Neural crest cell (in vitro differentiated cells): ENCODE measurements at regions not wholly inside any gene's neighbourhood (a gene's known extent, or its start where the extent isn't known, plus 50 kb on each side); places are given as distances from the start of the nearest gene placed in this dataset.
"Not testable (repeated sequence)": the region's sequence is repeated elsewhere in the genome, so short reads cannot be mapped to it uniquely, and the experiment has no call there.

Source experiments
- DNase-seq: peaks from one replicate; pipeline ENCODE4 v3.0.0; 2021; ENCODE audit warnings: low read depth, mixed read lengths, low spot score
- H3K27ac Mint-ChIP-seq: one replicate; pipeline ENCODE4 v1.8.0; 2021; ENCODE audit warnings: mild to moderate bottlenecking, mixed read lengths; ENCODE audit not compliant: unreplicated experiment
- H3K27me3 Mint-ChIP-seq: 2 replicates; pipeline ENCODE4 v1.8.0; 2021; ENCODE audit warnings: low read depth, mild to moderate bottlenecking, mixed read lengths
- H3K36me3 Mint-ChIP-seq: 2 replicates; pipeline ENCODE4 v1.8.0; 2021; ENCODE audit warnings: low read depth, mild to moderate bottlenecking, mixed read lengths
- H3K4me1 Mint-ChIP-seq: 2 replicates; pipeline ENCODE4 v1.8.0; 2021; ENCODE audit warnings: mixed read lengths
- H3K4me3 Mint-ChIP-seq: one replicate; pipeline ENCODE4 v1.8.0; 2021; ENCODE audit warnings: mild to moderate bottlenecking, mixed read lengths
- H3K9me3 Mint-ChIP-seq: 2 replicates; pipeline ENCODE4 v1.8.0; 2021; ENCODE audit warnings: mixed read lengths
- TF ChIP-seq, protein P1 (sequence below): fragments of 200-600 bp; sonication (generic); conservative IDR thresholded peaks from 2 replicates; pipeline ENCODE4 v1.5.0; 2021; ENCODE audit warnings: antibody characterized with exemption, mild to moderate bottlenecking

DNA sequence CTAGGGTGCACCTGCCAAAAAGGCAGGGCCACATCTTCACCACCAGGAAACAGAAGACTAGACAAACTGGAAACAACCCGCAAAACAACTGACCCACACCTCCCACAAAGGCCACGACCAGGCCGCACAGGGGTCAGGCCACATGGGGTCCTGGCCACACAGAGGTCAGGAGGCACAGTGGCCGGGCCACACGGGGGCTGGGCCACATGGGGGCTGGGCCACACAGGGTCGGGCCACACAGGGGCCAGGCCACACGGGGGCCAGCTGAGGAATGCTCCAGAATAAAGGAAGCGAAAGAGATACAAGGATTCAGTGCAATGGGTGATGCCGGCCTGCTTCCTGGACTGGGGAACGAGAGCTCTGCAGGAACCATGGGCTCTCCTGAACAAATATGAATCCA is 91.6 kb downstream of the OLFM1 start:
- Mint-ChIP-seq H3K9me3 (no peaks in the 10 kb centered on the region), H3K4me3 (no peak overlapping the region), H3K27me3 (no peaks in the 10 kb centered on the region), H3K36me3 (no peaks in the 10 kb centered on the region), H3K4me1 (peaks cover 4% of the 10 kb centered on the region), H3K27ac (no peak overlapping the region)
- TF ChIP-seq, protein P1, sequence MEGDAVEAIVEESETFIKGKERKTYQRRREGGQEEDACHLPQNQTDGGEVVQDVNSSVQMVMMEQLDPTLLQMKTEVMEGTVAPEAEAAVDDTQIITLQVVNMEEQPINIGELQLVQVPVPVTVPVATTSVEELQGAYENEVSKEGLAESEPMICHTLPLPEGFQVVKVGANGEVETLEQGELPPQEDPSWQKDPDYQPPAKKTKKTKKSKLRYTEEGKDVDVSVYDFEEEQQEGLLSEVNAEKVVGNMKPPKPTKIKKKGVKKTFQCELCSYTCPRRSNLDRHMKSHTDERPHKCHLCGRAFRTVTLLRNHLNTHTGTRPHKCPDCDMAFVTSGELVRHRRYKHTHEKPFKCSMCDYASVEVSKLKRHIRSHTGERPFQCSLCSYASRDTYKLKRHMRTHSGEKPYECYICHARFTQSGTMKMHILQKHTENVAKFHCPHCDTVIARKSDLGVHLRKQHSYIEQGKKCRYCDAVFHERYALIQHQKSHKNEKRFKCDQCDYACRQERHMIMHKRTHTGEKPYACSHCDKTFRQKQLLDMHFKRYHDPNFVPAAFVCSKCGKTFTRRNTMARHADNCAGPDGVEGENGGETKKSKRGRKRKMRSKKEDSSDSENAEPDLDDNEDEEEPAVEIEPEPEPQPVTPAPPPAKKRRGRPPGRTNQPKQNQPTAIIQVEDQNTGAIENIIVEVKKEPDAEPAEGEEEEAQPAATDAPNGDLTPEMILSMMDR = no peak
- DNase-seq = no peak

- Mint-ChIP-seq H3K4me3 (no peak overlapping the region), H3K36me3 (no peaks in the 10 kb centered on the region), H3K9me3 (no peaks in the 10 kb centered on the region), H3K27me3 (no peaks in the 10 kb centered on the region), H3K4me1 (peaks cover 4% of the 10 kb centered on the region), H3K27ac (no peak overlapping the region)
- TF ChIP-seq, protein P1 = no peak
- no peak for DNase-seq
Measured at GRCh38 chr9:135179976-135180375, 92.5 kb downstream of the OLFM1 start.

- Mint-ChIP-seq H3K27ac (no peak overlapping the region), H3K4me3 (no peak overlapping the region), H3K9me3 (no peaks in the 10 kb centered on the region), H3K36me3 (no peaks in the 10 kb centered on the region), H3K4me1 (peaks cover 4% of the 10 kb centered on the region), H3K27me3 (no peaks in the 10 kb centered on the region)
- TF ChIP-seq, protein P1 = no peak
- DNase-seq = no peak
Measured at GRCh38 chr9:135180586-135180985, 93.1 kb downstream of the OLFM1 start.

DNA sequence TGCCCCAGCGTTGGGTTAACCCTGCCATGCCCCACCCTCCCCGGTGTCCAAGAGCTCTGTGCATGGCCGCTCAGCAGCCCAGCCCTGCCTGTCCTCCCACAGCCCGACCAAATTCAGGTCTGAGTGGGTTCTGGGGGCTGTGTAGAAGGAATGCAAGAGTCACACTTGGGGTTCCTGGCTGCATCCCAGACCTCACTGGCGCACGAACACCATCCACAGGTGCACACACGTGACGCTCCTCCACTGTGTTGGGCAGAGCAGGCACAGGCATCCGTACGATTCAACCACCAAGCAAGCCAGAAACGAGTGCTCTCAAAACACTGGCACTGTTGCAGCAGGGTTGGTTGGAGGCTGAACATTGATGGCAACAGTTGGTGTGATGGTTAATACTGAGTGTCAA is 93.9 kb downstream of the OLFM1 start:
- peaks cover 4% of the 10 kb centered on the region for H3K4me1 Mint-ChIP-seq
- no peaks in the 10 kb centered on the region for H3K9me3 Mint-ChIP-seq
- H3K4me3 Mint-ChIP-seq = no peak overlapping the region
- no peaks in the 10 kb centered on the region for H3K36me3 Mint-ChIP-seq
- H3K27ac Mint-ChIP-seq = no peak overlapping the region
- TF ChIP-seq, protein P1 = no peak
- no peak for DNase-seq
- H3K27me3 Mint-ChIP-seq = no peaks in the 10 kb centered on the region

DNA sequence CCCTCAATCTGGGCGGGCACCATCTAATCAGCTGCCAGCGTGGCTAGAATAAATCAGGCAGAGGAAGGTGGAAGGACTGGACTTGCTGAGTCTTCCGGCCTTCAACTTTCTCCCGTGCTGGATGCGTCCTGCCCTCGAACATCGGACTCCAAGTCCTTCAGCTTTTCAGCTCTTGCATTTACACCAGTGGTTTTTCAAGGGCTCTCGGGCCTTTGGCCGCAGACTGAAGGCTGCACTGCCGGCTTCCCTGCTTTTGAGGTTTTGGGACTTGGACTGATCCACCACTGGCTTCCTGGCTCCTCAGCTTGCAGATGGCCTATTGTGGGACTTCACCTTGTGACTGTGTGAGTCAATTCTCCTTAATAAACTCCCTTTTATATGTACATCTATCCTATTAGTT is 94.4 kb downstream of the OLFM1 start:
- H3K4me3 Mint-ChIP-seq, H3K27ac Mint-ChIP-seq, H3K36me3 Mint-ChIP-seq, H3K27me3 Mint-ChIP-seq, H3K4me1 Mint-ChIP-seq, DNase-seq, H3K9me3 Mint-ChIP-seq: not testable (repeated sequence)

- TF ChIP-seq, protein P1 = no peak
- Mint-ChIP-seq H3K27me3 (peaks cover 3% of the 10 kb centered on the region), H3K27ac (no peak overlapping the region), H3K4me3 (no peak overlapping the region), H3K9me3 (no peaks in the 10 kb centered on the region), H3K4me1 (peaks cover 4% of the 10 kb centered on the region), H3K36me3 (no peaks in the 10 kb centered on the region)
- DNase-seq = no peak
Measured at GRCh38 chr9:135183069-135183468, 95.6 kb downstream of the OLFM1 start.
